ENCODE measurements at regions not wholly inside any gene's neighbourhood (a gene's known extent, or its start where the extent isn't known, plus 50 kb on each side); places are given as distances from the start of the nearest gene placed in this dataset.

- H3K27me3 ChIP-seq: no peaks in the 10 kb centered on the region
- H3K9me3 ChIP-seq: no peaks in the 10 kb centered on the region
- no peak overlapping the region for H3K4me3 ChIP-seq
- no peak overlapping the region for H3K27ac ChIP-seq (replicated peaks in 1 of 4)
- TF ChIP-seq POLR2A (IDR thresholded peaks at IDR 0.05; ENCODE audit: low read depth) (no peak), EP300 (IDR thresholded peaks at IDR 0.05) (no peak), CTCF (IDR thresholded peaks at IDR 0.05) (no peak), POLR2AphosphoS5 (IDR thresholded peaks at IDR 0.05) (no peak)
- H3K36me3 ChIP-seq: no peaks in the 10 kb centered on the region
- DNase-seq (ENCODE audit: extremely low spot score): no peak
- WGBS: 88% methylated on average over 3 of the region's 3 CpGs
- no peaks in the 10 kb centered on the region for H3K4me1 ChIP-seq
- intact Hi-C loops (cut with DNase I): no loop called here
These were observed 67.6 kb upstream of the CFAP20DC start for GRCh38 chr3:59117396-59117795.

GRCh38 chr3:59116233-59116537, 66.4 kb upstream of the CFAP20DC start:
- Histone ChIP-seq H3K27ac (replicated peaks in 1 of 4) (no peak overlapping the region), H3K9me3 (no peaks in the 10 kb centered on the region), H3K36me3 (no peaks in the 10 kb centered on the region), H3K27me3 (no peaks in the 10 kb centered on the region), H3K4me1 (no peaks in the 10 kb centered on the region), H3K4me3 (no peak overlapping the region)
- intact Hi-C loops (cut with DNase I): no loop called here
- no peak for TF ChIP-seq POLR2A (IDR thresholded peaks at IDR 0.05; ENCODE audit: low read depth)
- no peak for TF ChIP-seq POLR2AphosphoS5 (IDR thresholded peaks at IDR 0.05)
- TF ChIP-seq EP300 (IDR thresholded peaks at IDR 0.05): no peak
- DNase-seq (ENCODE audit: extremely low spot score): no peak
- 83% methylated on average over 2 of the region's 2 CpGs for WGBS

- H3K27ac ChIP-seq (replicated peaks in 1 of 4): no peak overlapping the region
- H3K9me3 ChIP-seq: no peaks in the 10 kb centered on the region
- intact Hi-C loops (cut with DNase I): no loop called here
- 64% methylated on average over 8 of the region's 8 CpGs for WGBS
- TF ChIP-seq EP300 (IDR thresholded peaks at IDR 0.05): no peak
- no peak for TF ChIP-seq CTCF (IDR thresholded peaks at IDR 0.05)
- TF ChIP-seq POLR2A (IDR thresholded peaks at IDR 0.05; ENCODE audit: low read depth): no peak
- TF ChIP-seq POLR2AphosphoS5 (IDR thresholded peaks at IDR 0.05): no peak
- H3K4me3 ChIP-seq: no peak overlapping the region
- no peak for DNase-seq (ENCODE audit: extremely low spot score)
- no peaks in the 10 kb centered on the region for H3K36me3 ChIP-seq
- H3K27me3 ChIP-seq: no peaks in the 10 kb centered on the region
- H3K4me1 ChIP-seq: no peaks in the 10 kb centered on the region
These were observed 65.8 kb upstream of the CFAP20DC start for GRCh38 chr3:59115364-59116232.

GRCh38 chr3:59107856-59108815, 58.3 kb upstream of the CFAP20DC start:
- 51% methylated on average over 5 of the region's 5 CpGs for WGBS
- Histone ChIP-seq H3K4me3 (no peak overlapping the region), H3K4me1 (no peaks in the 10 kb centered on the region), H3K27ac (replicated peaks in 1 of 4) (no peak overlapping the region), H3K36me3 (no peaks in the 10 kb centered on the region), H3K9me3 (no peaks in the 10 kb centered on the region), H3K27me3 (no peaks in the 10 kb centered on the region)
- intact Hi-C loops (cut with DNase I): no loop called here
- no peak for TF ChIP-seq CTCF (IDR thresholded peaks at IDR 0.05)
- TF ChIP-seq EP300 (IDR thresholded peaks at IDR 0.05): no peak
- TF ChIP-seq POLR2A (IDR thresholded peaks at IDR 0.05; ENCODE audit: low read depth): no peak
- TF ChIP-seq POLR2AphosphoS5 (IDR thresholded peaks at IDR 0.05): no peak
- no peak for DNase-seq (ENCODE audit: extremely low spot score)

GRCh38 chr3:59106085-59106648, 56.3 kb upstream of the CFAP20DC start:
- H3K9me3 ChIP-seq: no peaks in the 10 kb centered on the region
- no peaks in the 10 kb centered on the region for H3K36me3 ChIP-seq
- H3K4me1 ChIP-seq: no peaks in the 10 kb centered on the region
- intact Hi-C loops (cut with DNase I): no loop called here
- peaks cover 0 to under 1% (median 0%) of the 10 kb centered on the region in 4 donors for H3K27me3 ChIP-seq
- H3K27ac ChIP-seq (replicated peaks in 1 of 4): no peak overlapping the region
- H3K4me3 ChIP-seq: no peak overlapping the region
- TF ChIP-seq CTCF (IDR thresholded peaks at IDR 0.05) (no peak), POLR2A (IDR thresholded peaks at IDR 0.05; ENCODE audit: low read depth) (no peak), EP300 (IDR thresholded peaks at IDR 0.05) (no peak)
- WGBS: 83% methylated on average over 1 of the region's 1 CpG
- no peak for DNase-seq (ENCODE audit: extremely low spot score)
